Renal pelvis (tissue), 1 donor: ENCODE measurements at regions not wholly inside any gene's neighbourhood (a gene's known extent, or its start where the extent isn't known, plus 50 kb on each side); places are given as distances from the start of the nearest gene placed in this dataset.
A peak's percentile ranks its signal among the peaks of the same experiment; 100 is the strongest.

ENCODE experiments used
- DNase-seq: peaks from one replicate; pipeline ENCODE4 v3.0.0-alpha.2; 2013

DNA sequence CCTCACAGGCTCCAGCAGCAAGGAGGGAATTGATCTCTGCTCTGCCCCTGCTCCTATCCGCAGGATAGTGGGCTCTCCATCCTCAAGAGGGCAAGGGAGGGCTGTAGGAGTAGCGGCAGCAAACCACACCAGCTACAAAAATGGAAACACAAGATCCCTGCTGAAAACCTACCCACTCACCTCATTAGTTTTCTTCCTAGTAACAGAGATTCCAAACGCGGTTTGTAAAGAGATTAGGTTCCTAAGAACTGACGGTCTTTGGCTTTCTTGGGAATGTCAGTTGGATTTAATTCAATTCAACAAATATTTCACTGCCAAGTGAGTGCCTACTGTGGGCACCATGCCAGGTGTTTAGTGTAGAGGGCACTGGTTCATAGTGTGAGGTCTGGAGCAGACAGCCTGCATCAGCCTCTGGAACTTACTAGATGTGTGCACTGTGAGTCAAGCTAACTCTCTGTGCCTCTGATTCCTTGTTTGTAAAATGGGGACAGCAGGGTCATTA, 84.7 kb downstream of the MRPL46 start:
- DNase-seq, result peak; percentile 39

DNA sequence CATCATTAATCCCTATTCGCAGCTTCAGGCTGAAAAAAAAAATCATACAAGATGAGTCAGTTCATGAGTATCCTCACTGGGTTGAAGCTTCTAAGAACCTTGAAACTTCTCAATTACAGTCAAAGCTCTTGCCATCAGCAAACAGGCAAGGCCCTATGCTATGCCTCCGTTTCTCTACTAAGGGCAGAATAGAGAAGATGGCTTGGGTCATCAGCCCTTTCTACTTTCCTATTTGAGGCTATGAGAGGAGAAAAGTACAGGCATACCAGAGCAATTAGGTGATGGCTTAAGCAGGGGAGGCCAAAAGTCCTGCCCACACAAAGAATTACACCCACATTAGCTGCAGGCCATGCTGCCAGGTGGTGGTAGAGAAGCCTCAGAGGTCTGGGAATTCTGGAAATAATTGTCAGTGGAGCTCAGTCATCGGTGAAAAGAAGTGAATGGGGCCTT, 89.0 kb downstream of the MRPL46 start:
- no peak for DNase-seq

DNA sequence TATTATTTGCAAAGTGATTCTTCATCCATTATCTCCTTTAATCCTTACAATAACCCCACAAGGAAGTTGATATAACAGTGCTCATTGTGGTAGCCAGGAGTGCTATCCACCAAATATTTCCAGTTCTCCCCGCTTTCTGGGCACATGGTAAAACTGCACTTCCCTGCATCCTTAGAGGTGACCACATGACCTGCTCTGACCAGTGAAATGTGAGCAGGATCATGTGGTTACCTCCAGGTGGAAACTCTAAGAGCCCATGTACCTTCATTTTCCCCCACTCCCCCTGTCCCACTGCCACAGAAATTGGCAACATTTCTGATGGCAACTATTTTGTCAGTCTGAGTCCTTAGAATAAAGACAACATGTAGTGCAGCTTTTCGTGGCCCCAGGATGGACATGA, 89.7 kb downstream of the MRPL46 start:
- DNase-seq, result no peak

DNA sequence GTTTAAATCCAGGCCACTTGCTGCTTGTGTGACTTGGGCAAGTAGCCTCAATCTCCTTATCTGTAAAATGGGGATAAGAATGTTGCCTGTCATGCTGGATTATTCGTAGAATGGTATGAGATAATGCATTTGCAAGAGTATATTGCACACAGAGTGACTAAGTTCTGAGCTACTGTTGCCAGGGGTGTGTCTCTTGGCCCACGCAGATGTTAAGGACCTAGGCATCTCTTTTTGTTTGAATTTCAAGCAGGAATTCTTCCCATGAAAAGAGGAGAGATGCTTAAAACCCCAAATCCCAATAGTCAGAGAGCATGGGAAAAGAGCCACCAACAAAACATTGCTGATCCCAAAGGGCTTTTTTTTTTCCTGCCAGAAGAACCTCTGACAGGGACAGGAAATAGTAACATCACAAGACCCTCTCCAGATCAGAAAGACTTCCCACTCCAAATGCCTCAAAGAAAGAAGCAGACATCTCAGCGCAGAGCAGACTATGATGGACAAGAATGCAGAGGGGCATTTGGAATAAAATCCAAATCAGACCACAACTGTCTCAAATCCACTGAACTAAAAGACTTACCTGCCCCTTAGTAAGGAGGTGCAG, 90.5 kb downstream of the MRPL46 start:
- DNase-seq, result no peak

DNA sequence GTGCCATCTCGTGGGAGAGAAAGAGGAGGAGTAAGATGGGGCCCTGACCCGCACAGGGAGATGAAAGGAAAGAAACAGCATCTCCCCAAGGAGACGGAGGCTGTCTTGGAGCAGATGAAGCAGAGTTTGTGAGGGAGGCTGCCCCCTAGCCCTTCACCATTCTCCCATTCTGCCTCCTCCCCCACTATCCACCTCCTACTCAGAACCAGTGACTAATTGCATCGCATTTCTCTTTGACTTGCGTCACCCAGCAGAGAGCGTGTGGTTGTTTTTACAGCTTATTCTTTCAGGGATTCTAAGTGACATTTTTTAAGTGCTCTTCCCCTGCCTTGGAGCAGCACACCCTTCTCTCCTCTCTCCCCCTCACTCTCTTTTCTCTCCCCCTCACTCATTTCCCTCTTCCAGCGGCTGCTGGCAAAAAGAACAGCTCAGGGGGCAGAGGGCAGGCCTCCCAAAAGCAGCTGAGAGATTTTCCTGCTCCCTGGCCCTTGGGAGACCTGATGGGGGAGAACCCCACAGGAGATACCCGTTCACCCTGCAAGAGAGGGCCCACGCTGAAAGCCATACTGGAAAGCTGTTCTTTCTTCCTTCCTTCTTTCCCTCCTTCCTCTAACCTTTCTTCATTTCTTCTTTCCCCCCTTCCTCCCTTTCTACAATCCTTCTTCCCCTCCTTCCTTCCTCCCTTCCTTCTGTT, 91.8 kb downstream of the MRPL46 start:
- DNase-seq, result peak; percentile 42

DNA sequence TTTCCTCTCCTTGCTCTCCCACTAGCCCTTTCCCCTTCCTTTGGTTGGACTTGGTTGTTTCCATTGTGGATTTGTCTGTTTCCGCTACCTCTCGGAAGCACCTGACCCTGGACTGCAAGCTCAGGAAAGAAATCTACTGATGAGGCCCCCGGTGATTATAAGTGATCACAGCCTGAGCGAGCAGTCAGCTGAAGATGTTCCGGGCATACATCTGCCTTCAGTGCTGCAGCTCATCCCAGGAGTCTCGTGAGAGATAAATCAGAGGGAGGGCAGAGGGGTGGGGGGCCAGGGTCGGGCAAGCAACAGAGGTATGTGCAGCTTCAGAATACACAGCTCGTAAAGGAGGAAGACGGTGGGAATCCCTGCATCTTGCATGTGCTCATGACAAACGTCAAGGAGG, 102.1 kb downstream of the MRPL46 start:
- DNase-seq, result no peak

DNA sequence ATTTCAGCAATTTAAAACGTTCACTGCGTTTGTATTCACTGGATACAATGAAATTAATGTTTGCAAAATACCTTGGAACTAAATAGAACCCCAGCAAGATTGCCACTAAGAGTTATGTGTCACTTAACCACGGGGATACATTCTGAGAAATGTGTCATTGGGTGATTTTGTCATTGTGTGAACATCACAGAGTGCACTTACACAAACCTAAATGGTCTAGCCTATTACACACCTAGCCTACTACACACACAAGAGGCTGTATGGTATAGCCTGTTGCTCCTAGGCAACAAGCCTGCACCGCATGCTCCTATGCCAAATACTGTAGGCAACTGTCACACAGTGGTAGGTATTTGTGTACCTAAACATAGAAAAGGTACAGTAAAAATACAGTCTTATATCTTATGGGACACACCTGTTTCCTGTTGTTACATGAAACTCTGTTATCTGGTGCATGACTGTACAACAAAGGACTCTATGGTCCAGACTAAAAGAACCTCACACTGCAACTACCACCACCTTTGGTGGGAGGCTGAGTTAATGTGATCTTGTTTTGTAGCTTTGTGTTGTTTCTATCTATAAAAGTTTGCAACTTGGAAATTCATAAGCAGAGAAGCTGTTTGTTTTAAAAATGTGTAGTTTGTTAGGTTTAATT, 92.2 kb upstream of the NTRK3 start:
- DNase-seq, result no peak

DNA sequence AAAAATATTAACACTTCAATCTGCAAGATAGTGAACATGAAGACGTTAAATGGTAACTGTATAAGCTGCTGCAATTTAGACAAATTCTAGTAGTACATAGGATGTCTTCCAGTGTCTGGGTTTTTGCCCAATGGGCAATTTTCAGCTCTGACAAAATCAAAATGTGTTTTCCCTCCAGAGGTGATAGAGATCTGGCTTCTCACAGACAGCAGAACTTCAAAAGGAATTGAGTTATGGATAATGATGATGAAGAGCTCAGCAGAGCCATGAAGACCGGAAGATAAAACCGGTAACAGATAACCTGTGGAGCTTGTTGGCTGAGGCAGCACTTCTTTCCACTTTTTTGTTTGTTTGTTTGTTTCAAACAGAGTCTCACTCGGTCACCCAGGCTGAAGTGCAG, 89.4 kb upstream of the NTRK3 start:
- DNase-seq, result no peak

DNA sequence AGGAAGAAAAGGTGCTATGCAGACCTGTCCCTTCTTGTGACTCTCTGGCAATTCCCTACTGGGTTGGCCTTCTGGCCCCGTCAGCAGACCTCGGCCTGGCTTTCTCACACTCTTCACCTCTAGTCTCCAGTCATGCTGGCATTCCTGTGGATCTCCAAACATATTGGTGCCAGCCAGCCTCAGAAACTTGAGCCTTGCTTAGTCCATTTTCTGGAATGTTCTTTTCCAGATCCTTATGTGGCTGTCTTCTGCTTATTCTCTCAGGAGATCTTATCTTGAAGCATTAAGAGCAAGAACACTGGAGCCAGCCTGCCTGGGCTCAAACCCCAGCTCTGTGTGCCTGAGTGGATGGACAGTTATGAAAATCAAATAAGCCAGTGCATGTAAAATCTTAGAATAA, 88.2 kb upstream of the NTRK3 start:
- no peak for DNase-seq

DNA sequence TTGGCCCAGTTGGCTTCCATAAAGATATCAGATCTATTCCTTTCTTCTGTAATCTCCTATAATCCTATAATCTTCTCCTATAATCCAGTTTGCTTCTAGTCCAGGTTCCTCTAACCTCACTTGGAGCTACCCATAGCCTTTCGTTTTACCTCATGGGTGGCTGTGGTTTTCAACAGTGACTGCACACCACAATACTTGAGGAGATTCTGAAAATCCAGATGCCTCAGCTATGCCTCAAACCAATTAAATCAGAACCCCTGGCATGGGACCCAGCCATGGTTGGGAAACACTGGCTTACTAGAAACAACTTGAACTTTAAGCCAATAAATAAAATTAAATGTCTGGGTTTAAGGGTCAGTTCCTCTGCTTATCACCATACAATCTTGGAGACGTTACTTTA, 86.1 kb upstream of the NTRK3 start:
- DNase-seq, result no peak

DNA sequence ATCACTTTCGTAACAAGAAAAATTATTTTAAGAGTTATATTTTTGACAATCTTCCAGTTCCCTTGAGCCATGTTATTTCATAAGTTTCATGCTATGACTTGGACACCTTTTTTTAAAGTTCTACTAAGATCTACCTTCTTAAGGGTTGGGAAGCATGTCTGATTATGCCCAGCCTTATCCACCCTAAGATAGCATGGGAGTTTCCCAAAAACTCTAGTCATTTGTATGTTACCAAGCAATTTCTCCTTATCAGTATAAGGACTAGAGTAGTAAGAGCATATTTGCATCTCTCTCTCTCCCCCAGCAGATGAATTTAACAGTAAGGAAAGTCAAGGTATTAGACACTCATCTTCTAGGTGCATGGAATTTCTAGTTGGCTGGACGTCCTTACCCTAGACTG, 85.1 kb upstream of the NTRK3 start:
- DNase-seq, result no peak

DNA sequence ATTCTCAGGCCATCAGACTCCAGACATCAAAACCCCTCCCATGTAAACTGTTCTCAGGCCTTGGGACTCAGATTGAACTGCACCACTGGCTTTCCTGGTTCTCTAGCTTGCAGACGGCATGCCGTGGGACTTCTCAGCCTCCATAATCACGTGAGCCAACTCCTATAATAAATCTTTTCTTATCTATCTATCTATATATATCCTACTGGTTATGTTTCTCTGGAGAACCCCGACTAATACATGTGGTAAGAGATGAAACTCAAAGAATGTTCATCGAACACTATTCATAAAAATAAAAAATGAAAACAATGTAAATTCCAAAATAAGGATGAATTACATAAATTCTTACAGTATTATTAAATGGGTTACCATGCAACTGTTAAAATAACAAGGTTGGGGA, 84.5 kb upstream of the NTRK3 start:
- DNase-seq, result no peak

DNA sequence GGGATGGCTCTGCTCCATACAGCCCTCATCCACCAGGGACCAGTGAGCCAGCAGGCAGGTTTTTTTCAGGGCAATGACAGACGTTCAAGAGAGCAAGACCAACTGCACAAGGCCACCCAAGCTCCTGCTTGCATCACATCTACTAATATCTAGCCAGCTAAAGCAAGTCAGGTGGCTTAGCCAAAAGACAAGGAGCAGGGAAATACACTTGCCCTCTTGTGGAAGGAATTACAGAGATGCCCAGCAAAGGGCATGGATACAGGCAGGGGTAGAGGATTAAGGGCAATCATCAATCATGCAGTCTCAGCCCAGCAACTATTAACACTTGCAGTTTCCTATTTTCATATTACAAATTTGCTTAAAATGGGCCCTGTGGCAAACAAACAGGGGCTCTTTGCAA, 81.5 kb upstream of the NTRK3 start:
- no peak for DNase-seq

DNA sequence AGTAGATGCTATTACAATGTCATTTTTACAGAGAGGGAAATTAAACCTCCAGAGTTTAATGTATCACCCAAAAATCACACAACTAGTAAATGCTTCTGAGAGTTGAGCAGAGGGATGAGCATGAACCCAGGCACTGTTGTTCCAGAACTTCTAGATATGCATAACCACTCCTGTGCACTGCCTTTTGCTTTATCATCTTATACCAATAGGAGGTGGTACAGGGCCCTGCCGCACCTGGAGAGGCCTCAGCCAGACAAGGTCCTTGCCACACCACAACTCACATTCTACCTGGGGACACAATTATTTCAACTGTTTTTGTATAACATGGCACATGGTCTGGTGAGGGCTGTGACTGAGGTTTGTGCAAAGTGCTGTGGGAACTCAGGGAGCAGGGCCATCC, 78.5 kb upstream of the NTRK3 start:
- DNase-seq, result no peak

DNA sequence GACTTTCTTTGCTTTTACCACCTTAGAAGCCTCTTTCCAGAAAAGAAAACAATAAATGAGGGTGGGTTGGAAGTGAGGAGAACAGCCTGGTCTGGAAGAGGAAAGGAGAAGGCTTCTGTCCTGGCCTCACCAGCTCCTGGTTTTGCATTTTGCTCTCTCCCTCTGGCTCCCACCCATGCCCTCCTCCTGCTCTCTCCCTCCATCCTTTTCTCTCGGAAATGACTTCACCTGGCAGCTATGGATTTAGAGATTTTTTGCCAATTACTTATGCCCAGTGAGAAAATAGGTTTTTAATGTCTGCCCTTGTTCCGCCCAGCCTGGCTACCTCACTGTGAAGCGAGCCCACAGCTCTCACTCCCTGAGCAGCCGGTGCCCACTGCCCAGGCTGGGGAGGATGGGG, 77.9 kb upstream of the NTRK3 start:
- DNase-seq, result no peak

DNA sequence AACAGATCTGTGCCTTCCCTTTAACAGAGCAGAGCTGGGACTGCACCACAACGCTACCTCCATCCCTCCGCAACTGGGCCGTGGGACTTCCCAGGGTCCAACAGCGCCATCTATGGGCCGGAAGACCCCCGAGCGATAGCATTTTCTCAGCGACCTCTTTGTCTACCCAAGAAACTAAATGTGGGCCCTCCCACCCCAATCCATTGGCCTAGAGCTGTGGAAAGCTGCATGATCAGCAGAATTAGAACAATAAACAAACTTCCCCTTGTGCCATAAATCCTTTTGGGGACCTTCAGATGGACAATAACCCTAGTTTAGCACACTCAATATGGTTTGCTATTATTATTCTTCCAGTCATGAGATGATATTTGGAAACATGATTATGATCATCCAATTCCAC, 74.8 kb upstream of the NTRK3 start:
- peak; percentile 24 for DNase-seq

DNA sequence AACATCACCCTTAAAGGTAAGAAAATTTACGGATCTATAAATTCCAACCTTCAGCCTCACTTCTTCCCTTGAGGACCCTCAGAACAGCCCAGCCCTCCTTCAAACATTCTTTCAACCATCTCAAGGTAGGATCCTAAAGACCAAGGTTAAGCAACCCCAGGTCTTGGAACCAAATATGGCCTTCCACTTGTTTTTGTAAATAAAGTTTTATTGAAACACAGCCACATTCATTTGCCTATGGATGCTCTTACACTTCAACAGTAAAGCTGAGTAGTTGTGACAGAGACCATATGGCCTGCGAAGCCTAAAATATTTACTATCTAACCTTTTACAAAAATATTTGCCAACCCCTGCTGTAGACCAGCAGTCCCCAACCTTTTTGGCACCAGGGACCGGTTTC, 70.4 kb upstream of the NTRK3 start:
- no peak for DNase-seq

DNA sequence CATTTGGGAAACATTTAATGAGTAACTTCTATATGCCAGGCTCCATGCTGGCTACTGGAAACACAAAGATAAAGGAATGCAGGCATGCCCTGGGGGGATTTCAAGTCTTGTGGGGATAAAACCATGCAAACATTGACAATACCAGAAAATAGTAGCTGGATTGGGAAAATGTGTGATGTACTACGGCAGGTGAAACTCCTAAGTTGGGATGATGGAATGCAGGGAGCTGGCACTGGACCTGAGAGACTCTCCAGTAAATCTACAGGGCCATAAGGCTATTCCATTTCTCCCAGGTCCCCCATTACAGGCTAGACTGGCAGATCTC, 68.2 kb upstream of the NTRK3 start:
- DNase-seq, result no peak

DNA sequence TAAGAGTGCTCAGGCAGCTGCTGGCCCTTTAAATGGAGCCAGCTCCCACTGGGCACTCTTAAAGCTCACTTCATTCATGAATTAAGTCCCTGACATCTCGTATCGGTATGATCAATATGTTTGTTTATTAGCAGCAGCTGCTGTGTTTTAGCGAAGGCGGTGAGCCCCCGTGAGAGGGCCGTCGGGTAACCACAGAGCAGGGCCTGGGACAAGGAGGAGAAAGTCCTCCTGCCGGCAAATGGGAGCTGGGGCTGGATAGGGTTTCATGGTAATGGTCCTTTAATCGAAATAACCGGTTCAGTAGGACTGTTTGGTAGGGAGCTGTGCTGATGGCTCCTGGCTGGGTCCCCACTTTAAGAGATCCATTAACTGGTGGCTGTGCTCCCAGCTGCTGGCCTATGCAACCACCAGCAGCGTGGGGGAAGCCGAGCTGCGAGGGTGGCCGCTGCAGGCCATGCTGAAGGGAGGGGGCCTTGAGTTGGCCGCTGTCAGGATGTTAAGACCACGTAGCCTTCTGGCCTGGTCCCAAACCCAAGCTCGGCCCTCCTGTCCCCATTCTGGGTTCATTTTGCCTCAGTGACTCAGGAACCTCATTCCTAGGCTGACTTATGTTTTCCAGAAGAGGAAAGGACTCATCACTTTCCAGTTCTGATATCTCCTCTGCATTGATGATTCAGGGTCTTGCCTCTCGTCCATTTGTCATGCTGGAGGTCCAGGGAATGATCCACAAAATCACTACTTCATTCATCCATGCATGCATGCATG, 67.6 kb upstream of the NTRK3 start:
- no peak for DNase-seq

DNA sequence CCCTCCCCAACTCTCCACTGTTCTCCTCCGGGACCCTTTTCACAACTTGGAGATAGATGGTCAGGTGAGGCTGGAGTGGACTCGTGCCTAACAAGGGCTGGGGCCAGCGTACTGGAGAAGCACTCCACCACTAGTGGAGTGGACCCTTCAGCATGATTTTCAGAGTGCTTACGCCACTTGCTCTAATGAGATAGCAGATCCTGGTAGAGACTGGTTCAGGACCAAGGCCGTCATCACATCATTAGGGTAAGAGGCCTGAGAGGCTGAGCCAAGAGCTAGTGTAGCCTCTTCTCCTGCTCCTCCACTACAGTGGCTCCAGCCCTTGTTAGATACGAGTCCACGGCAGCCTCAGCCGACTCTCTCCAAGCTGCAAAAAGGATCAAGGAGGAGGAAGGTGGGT, 66.9 kb upstream of the NTRK3 start:
- no peak for DNase-seq

DNA sequence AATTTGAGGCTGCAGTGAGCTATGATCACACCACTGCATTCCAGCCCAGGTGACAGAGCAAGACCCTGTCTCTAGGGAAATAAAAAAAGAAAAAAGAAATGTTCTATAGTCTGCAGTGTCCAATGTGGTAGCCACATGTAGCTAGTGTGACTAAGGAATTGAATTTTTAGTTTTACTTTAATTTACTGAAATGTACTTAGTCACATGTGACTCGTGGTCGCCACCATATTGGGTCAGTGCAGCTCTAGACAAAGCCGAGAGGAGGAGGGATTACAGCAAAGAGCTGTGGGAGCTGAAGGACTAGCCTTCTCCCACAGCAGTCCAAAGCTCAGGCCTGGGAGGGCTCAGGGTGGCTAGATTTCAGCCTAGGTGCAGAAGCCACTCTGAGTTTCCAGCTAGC, 65.9 kb upstream of the NTRK3 start:
- DNase-seq, result no peak

DNA sequence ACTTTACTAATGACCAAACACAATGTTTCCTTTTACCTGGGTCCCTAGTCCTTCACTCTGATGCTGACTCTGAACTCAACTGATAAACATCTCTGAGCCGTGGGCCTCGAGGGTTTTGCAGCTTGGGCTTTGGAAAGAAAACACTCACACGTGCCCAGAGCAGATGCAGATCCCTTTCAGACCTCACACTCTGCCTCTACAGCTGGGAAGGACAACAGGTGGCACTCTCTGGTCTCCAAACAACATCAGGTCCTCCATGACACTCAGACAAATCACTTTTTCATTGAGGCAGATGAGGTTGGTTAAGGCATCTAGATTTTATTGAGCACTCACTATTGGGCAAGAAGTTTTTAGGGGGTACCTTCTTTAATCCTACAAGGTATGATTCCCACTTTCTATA, 64.7 kb upstream of the NTRK3 start:
- no peak for DNase-seq

DNA sequence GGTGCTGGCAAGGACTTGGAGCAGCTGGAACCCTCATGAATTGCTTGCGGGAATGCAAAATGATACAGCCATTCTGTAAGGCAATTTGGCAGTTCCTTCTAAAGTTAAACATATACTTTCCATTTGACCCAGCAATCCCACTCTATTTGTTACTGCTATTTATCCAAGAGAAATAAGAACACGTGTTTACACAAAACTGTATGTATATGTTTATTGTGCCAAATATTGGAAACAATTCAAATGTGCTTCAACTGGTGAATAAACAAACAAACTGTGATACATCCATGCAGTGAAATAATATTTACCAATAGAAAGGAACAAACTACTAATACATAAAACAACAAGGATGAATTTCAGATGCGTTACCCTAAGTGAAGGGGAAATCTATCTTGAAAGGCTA, 60.0 kb upstream of the NTRK3 start:
- DNase-seq, result no peak
